ENCODE measurements at regions not wholly inside any gene's neighbourhood (a gene's known extent, or its start where the extent isn't known, plus 50 kb on each side); places are given as distances from the start of the nearest gene placed in this dataset.

DNA sequence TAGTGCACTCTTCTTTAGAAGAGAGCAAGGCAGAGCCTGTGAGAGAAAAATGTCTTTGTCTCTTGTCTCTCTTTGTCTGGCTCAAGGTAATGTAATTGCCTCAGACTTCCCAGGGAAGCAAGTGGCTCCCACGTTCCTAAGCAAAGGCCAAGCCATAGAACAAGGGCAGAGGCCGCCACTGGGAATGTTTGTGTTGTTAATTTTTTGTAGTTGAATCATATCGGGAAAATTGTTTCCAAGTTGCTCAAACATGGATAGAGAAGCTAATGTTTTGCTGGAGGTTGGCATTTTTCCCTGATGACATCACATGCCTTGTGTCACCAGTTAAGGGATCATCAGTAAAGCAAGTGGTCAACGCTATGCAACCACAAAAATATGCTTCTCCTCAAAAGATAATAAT, 211.5 kb upstream of the FOXA2 start:
- CTCF ChIA-PET = no interaction called here
- POLR2A ChIA-PET (ENCODE audit: low non-redundant PET) = no interaction called here
- H3K9me3 ChIP-seq (ENCODE audit: low read depth, low read length, poor library complexity, severe bottlenecking) = no peaks in the 10 kb centered on the region
- H3K4me1 ChIP-seq (ENCODE audit: insufficient read depth, low read length, poor library complexity, severe bottlenecking) = no peaks in the 10 kb centered on the region
- H3K27me3 ChIP-seq (replicated peaks; ENCODE audit: insufficient read depth, low read depth, low read length, poor library complexity) = peaks cover 6% of the 10 kb centered on the region
- no peak overlapping the region for H3K4me3 ChIP-seq (ENCODE audit: low read depth, low read length, poor library complexity, severe bottlenecking)
- no peak for TF ChIP-seq EZH2 (IDR thresholded peaks at IDR 0.05; ENCODE audit: borderline replicate concordance, low read depth, low read length, poor library complexity, severe bottlenecking)
- TF ChIP-seq, protein P1, sequence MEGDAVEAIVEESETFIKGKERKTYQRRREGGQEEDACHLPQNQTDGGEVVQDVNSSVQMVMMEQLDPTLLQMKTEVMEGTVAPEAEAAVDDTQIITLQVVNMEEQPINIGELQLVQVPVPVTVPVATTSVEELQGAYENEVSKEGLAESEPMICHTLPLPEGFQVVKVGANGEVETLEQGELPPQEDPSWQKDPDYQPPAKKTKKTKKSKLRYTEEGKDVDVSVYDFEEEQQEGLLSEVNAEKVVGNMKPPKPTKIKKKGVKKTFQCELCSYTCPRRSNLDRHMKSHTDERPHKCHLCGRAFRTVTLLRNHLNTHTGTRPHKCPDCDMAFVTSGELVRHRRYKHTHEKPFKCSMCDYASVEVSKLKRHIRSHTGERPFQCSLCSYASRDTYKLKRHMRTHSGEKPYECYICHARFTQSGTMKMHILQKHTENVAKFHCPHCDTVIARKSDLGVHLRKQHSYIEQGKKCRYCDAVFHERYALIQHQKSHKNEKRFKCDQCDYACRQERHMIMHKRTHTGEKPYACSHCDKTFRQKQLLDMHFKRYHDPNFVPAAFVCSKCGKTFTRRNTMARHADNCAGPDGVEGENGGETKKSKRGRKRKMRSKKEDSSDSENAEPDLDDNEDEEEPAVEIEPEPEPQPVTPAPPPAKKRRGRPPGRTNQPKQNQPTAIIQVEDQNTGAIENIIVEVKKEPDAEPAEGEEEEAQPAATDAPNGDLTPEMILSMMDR (conservative IDR thresholded peaks at IDR 0.05; ENCODE audit: low read depth, low read length) = no peak
- H3K27ac ChIP-seq (ENCODE audit: low read depth, low read length, poor library complexity, severe bottlenecking) = no peak overlapping the region
- no peaks in the 10 kb centered on the region for H3K36me3 ChIP-seq (ENCODE audit: insufficient read depth, low read length, poor library complexity, severe bottlenecking)
- intact Hi-C loops (cut with micrococcal nuclease; ENCODE audit: unreplicated experiment) = no loop called here
- BruUV-seq (replicated peaks) = no TSS peak
- DNase-seq (ENCODE audit: low spot score) = no peak

DNA sequence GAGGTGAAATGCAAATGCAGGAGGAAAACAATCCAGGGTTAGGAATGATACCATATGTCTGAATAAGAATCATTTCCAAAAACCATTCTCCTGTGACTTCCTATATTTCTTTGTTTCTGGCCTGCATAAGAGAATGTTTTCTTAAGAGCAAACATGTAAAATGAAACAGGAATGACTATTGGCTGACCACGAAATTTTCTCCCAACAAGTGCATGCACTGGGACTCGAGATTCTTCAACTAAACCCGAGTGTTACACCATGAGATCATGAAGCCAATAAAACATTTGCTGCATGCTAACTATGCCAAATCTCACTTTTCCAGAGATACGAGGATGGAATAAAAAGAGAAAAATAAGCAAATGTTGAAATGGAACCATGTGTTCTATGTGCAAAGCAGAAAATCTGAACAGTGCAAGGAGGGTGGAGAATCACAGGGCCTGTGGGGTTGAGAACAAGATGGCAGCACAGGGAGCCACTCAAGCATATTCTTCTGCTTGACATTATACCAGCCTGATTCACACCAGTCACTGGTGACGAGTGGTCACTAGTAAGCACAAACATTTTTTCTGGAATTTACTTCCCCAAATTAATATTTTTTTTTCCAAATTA, 212.2 kb upstream of the FOXA2 start:
- Histone ChIP-seq H3K4me1 (ENCODE audit: insufficient read depth, low read length, poor library complexity, severe bottlenecking) (no peaks in the 10 kb centered on the region), H3K4me3 (ENCODE audit: low read depth, low read length, poor library complexity, severe bottlenecking) (no peak overlapping the region), H3K27ac (ENCODE audit: low read depth, low read length, poor library complexity, severe bottlenecking) (no peak overlapping the region), H3K36me3 (ENCODE audit: insufficient read depth, low read length, poor library complexity, severe bottlenecking) (no peaks in the 10 kb centered on the region), H3K9me3 (ENCODE audit: low read depth, low read length, poor library complexity, severe bottlenecking) (no peaks in the 10 kb centered on the region), H3K27me3 (replicated peaks; ENCODE audit: insufficient read depth, low read depth, low read length, poor library complexity) (peaks cover 10% of the 10 kb centered on the region)
- DNase-seq (ENCODE audit: low spot score) = no peak
- no TSS peak for BruUV-seq (replicated peaks)
- TF ChIP-seq, protein P1 (conservative IDR thresholded peaks at IDR 0.05; ENCODE audit: low read depth, low read length) = no peak
- TF ChIP-seq EZH2 (IDR thresholded peaks at IDR 0.05; ENCODE audit: borderline replicate concordance, low read depth, low read length, poor library complexity, severe bottlenecking) = no peak
- CTCF ChIA-PET = no interaction called here
- POLR2A ChIA-PET (ENCODE audit: low non-redundant PET) = no interaction called here
- intact Hi-C loops (cut with micrococcal nuclease; ENCODE audit: unreplicated experiment) = no loop called here

DNA sequence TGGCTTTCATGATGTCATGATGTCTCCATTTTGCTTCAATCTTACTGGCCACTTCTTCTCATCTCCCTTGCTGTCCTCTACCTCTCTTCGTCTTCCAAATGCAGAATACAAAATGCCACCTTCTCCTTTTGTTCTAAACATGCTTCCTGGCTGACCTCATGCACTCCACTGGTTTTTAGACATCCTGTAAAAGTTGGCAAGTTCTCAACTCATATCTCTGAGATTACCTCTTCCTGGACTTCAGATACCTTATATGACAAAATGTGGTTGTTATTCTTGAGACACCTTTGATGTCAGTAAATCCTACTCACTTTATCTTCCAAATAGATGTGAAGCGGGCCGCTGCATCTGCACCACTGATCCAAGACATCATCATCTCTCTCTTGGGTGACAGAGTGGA, 212.7 kb upstream of the FOXA2 start:
- DNase-seq (ENCODE audit: low spot score) = no peak

More for the DNA sequence above, 212.7 kb upstream of the FOXA2 start:
- no TSS peak for BruUV-seq (replicated peaks)
- H3K27ac ChIP-seq (ENCODE audit: low read depth, low read length, poor library complexity, severe bottlenecking) = no peak overlapping the region
- H3K9me3 ChIP-seq (ENCODE audit: low read depth, low read length, poor library complexity, severe bottlenecking) = no peaks in the 10 kb centered on the region
- ChIA-PET CTCF (no interaction called here), POLR2A (ENCODE audit: low non-redundant PET) (no interaction called here)
- H3K4me1 ChIP-seq (ENCODE audit: insufficient read depth, low read length, poor library complexity, severe bottlenecking) = no peaks in the 10 kb centered on the region
- intact Hi-C loops (cut with micrococcal nuclease; ENCODE audit: unreplicated experiment) = no loop called here
- no peak overlapping the region for H3K4me3 ChIP-seq (ENCODE audit: low read depth, low read length, poor library complexity, severe bottlenecking)
- no peak for TF ChIP-seq EZH2 (IDR thresholded peaks at IDR 0.05; ENCODE audit: borderline replicate concordance, low read depth, low read length, poor library complexity, severe bottlenecking)
- TF ChIP-seq, protein P1 (conservative IDR thresholded peaks at IDR 0.05; ENCODE audit: low read depth, low read length) = no peak
- H3K36me3 ChIP-seq (ENCODE audit: insufficient read depth, low read length, poor library complexity, severe bottlenecking) = no peaks in the 10 kb centered on the region
- peaks cover 14% of the 10 kb centered on the region for H3K27me3 ChIP-seq (replicated peaks; ENCODE audit: insufficient read depth, low read depth, low read length, poor library complexity)
